ENCODE measurements at regions not wholly inside any gene's neighbourhood (a gene's known extent, or its start where the extent isn't known, plus 50 kb on each side); places are given as distances from the start of the nearest gene placed in this dataset.

DNA sequence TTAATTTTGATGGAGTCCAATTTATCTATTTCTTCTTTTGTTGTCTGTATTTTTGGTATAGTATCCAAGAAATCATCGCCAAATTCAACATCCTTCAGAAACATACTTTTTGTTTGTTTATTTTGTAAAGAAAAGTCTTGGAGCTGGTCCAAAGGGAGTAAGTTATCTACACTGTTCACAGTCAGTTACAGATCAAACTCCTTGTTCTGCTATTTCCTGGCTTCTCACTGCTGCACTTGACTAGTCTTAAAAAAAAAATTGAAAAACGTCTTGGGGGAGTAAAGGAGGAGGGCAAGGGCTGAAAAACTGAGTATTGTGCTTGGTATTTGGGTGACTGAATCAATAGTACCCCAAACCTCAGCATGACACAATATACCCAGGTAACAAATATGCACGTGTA is 105.6 kb downstream of the NFKBIZ start:
- TF ChIP-seq, protein P1, sequence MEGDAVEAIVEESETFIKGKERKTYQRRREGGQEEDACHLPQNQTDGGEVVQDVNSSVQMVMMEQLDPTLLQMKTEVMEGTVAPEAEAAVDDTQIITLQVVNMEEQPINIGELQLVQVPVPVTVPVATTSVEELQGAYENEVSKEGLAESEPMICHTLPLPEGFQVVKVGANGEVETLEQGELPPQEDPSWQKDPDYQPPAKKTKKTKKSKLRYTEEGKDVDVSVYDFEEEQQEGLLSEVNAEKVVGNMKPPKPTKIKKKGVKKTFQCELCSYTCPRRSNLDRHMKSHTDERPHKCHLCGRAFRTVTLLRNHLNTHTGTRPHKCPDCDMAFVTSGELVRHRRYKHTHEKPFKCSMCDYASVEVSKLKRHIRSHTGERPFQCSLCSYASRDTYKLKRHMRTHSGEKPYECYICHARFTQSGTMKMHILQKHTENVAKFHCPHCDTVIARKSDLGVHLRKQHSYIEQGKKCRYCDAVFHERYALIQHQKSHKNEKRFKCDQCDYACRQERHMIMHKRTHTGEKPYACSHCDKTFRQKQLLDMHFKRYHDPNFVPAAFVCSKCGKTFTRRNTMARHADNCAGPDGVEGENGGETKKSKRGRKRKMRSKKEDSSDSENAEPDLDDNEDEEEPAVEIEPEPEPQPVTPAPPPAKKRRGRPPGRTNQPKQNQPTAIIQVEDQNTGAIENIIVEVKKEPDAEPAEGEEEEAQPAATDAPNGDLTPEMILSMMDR (IDR thresholded peaks at IDR 0.05; ENCODE audit: low read depth, low read length) = no peak
- no peak overlapping the region for H3K4me3 ChIP-seq
- no peaks in the 10 kb centered on the region for H3K9me3 ChIP-seq (ENCODE audit: low read depth)
- H3K27ac ChIP-seq = no peak overlapping the region
- no peaks in the 10 kb centered on the region for H3K27me3 ChIP-seq
- DNase-seq (ENCODE audit: low read depth in 1 of 2, low spot score in 1 of 2) = peak in 1 of 2 donors; percentile 50
- no peaks in the 10 kb centered on the region for H3K36me3 ChIP-seq
- H3K4me1 ChIP-seq (ENCODE audit: low read depth) = peaks cover 5% of the 10 kb centered on the region

- no peak overlapping the region for H3K27ac ChIP-seq
- peaks cover 3% of the 10 kb centered on the region for H3K4me1 ChIP-seq (ENCODE audit: low read depth)
- peak in 1 of 2 donors; percentile 49 for DNase-seq (ENCODE audit: low read depth in 1 of 2, low spot score in 1 of 2)
- H3K4me3 ChIP-seq = no peak overlapping the region
- no peaks in the 10 kb centered on the region for H3K36me3 ChIP-seq
- TF ChIP-seq, protein P1 (IDR thresholded peaks at IDR 0.05; ENCODE audit: low read depth, low read length) = no peak
- no peaks in the 10 kb centered on the region for H3K9me3 ChIP-seq (ENCODE audit: low read depth)
- no peaks in the 10 kb centered on the region for H3K27me3 ChIP-seq
Observed at GRCh38 chr3:101962055-101962454, 112.7 kb downstream of the NFKBIZ start.

GRCh38 chr3:101963902-101964362 is 114.6 kb downstream of the NFKBIZ start:
- Histone ChIP-seq H3K4me1 (ENCODE audit: low read depth) (peaks cover 3% of the 10 kb centered on the region), H3K9me3 (ENCODE audit: low read depth) (no peaks in the 10 kb centered on the region), H3K36me3 (no peaks in the 10 kb centered on the region), H3K27me3 (no peaks in the 10 kb centered on the region), H3K27ac (no peak overlapping the region), H3K4me3 (no peak overlapping the region)
- TF ChIP-seq, protein P1 (IDR thresholded peaks at IDR 0.05; ENCODE audit: low read depth, low read length) = no peak
- peak in 1 of 2 donors; percentile 64 for DNase-seq (ENCODE audit: low read depth in 1 of 2, low spot score in 1 of 2)

DNA sequence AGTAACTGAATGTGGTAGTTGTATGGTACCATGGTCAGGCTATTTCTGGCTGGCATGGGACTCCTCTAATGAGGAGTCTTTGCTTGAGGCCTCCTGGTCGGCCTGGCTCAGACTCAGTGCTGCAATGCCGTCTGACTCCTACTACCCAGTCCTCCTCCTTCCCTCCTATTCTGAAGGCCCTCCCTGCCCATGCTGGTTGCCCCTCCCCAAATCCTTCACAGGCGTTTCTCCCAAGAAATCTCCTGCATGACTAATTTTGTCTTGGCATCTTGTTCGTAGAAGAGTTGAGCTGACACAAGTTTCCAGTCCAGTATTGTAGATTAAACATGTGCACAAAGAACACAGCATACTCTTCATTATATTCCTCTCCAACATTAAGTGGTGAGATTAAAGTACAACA is 115.5 kb downstream of the NFKBIZ start:
- DNase-seq (ENCODE audit: low read depth in 1 of 2, low spot score in 1 of 2) = peak in 1 of 2 donors; percentile 68
- TF ChIP-seq, protein P1 (IDR thresholded peaks at IDR 0.05; ENCODE audit: low read depth, low read length) = no peak

GRCh38 chr3:101966226-101966625 is 116.9 kb downstream of the NFKBIZ start:
- no peak for DNase-seq (ENCODE audit: low read depth in 1 of 2, low spot score in 1 of 2)
- H3K36me3 ChIP-seq = no peaks in the 10 kb centered on the region
- TF ChIP-seq, protein P1 (IDR thresholded peaks at IDR 0.05; ENCODE audit: low read depth, low read length) = no peak
- peaks cover 3% of the 10 kb centered on the region for H3K4me1 ChIP-seq (ENCODE audit: low read depth)
- H3K27me3 ChIP-seq = no peaks in the 10 kb centered on the region
- H3K27ac ChIP-seq = no peak overlapping the region
- no peak overlapping the region for H3K4me3 ChIP-seq
- H3K9me3 ChIP-seq (ENCODE audit: low read depth) = no peaks in the 10 kb centered on the region

More for the DNA sequence above, 115.5 kb downstream of the NFKBIZ start:
- Histone ChIP-seq H3K27ac (no peak overlapping the region), H3K36me3 (no peaks in the 10 kb centered on the region), H3K4me3 (no peak overlapping the region), H3K27me3 (no peaks in the 10 kb centered on the region), H3K4me1 (ENCODE audit: low read depth) (peaks cover 3% of the 10 kb centered on the region), H3K9me3 (ENCODE audit: low read depth) (no peaks in the 10 kb centered on the region)

DNA sequence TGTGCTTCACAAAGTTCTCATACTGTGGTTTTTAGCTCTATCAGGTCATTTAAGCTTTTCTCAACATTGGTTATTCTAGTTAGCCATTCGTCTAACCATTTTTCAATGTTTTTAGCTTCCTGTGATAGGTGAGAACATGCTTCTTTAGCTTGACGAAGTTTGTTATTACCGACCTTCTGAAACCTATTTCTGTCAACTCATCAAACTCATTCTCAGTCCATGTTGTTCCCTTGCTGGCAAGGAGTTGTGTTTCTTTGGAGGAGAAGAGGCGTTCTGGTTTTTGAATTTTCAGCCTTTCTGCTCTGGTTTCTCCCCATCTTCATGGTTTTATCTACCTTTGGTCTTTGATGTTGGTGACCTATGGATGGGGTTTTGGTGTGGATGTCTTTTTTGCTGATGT is 120.9 kb downstream of the NFKBIZ start:
- DNase-seq (ENCODE audit: low read depth in 1 of 2, low spot score in 1 of 2) = no peak
- H3K4me1 ChIP-seq (ENCODE audit: low read depth) = no peaks in the 10 kb centered on the region
- H3K27ac ChIP-seq = no peak overlapping the region
- TF ChIP-seq, protein P1 (IDR thresholded peaks at IDR 0.05; ENCODE audit: low read depth, low read length) = no peak
- H3K36me3 ChIP-seq = no peaks in the 10 kb centered on the region
- H3K9me3 ChIP-seq (ENCODE audit: low read depth) = no peaks in the 10 kb centered on the region
- H3K4me3 ChIP-seq = no peak overlapping the region
- no peaks in the 10 kb centered on the region for H3K27me3 ChIP-seq

All from cardiac muscle cell (in vitro differentiated cells and primary cell).